ENCODE measurements at regions not wholly inside any gene's neighbourhood (a gene's known extent, or its start where the extent isn't known, plus 50 kb on each side); places are given as distances from the start of the nearest gene placed in this dataset.
A peak's percentile ranks its signal among the peaks of the same experiment; 100 is the strongest.

DNA sequence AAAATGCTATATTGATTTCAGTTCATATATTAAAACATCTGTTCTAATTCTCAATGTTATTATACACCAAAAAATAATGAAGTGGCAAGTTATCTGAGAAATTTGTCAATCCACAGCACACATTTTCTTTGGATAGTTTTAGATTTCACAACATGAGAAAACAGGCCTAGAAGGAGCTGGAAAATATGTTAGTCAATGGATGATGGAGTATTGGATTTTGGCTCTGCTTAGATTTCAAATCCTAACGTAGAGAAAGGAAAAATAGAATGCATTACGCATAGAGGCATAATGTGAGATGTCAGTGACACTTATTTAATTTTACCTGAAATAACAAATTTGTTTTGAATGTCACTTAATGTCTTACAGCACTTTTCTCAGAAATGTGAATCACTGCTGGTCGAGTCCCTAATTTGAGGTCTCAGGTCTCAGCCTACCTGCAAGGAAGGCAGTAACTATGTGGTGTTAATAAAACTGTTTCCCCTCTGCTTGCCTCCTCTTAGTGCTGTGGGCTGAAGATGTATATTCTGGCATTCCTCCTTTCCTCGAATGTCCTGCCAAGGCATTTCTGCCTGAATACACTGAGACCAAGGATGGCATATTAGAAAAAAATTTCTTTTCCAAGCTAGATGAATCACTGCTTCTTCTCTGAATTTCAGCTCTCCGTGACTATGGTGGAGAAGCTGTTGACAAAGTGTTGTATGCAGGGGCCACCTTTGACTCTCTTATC lies 232.4 kb downstream of the POSTN start:
- TF ChIP-seq, protein P1, sequence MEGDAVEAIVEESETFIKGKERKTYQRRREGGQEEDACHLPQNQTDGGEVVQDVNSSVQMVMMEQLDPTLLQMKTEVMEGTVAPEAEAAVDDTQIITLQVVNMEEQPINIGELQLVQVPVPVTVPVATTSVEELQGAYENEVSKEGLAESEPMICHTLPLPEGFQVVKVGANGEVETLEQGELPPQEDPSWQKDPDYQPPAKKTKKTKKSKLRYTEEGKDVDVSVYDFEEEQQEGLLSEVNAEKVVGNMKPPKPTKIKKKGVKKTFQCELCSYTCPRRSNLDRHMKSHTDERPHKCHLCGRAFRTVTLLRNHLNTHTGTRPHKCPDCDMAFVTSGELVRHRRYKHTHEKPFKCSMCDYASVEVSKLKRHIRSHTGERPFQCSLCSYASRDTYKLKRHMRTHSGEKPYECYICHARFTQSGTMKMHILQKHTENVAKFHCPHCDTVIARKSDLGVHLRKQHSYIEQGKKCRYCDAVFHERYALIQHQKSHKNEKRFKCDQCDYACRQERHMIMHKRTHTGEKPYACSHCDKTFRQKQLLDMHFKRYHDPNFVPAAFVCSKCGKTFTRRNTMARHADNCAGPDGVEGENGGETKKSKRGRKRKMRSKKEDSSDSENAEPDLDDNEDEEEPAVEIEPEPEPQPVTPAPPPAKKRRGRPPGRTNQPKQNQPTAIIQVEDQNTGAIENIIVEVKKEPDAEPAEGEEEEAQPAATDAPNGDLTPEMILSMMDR (conservative IDR thresholded peaks at IDR 0.05; ENCODE audit: control insufficient read depth, insufficient read depth, low read depth, low read length) = no peak
- DNase-seq (ENCODE audit: low read depth) = no peak
- H3K4me3 ChIP-seq (ENCODE audit: control insufficient read depth, low read depth, low read length) = no peak overlapping the region

DNA sequence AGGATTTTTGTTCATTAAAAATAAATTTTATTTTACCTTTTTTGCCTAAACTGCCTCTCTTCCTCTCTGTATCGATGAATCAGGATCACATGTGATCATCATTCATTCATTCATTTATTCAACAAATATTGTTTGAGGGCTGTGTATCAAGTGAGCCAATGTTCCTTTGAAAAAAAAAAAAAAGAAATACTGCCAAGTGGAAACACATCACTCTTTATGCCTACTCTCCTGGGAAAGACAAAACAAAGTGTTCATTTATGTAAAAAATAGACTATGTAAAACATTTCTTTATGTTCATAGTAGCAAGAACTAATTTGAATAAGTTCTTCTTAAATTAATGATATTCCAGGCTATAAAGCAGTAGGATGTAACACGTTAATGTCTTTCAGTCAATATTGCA lies 233.1 kb downstream of the POSTN start:
- TF ChIP-seq, protein P1 (conservative IDR thresholded peaks at IDR 0.05; ENCODE audit: control insufficient read depth, insufficient read depth, low read depth, low read length) = no peak
- no peak for DNase-seq (ENCODE audit: low read depth)
- H3K4me3 ChIP-seq (ENCODE audit: control insufficient read depth, low read depth, low read length) = no peak overlapping the region

DNA sequence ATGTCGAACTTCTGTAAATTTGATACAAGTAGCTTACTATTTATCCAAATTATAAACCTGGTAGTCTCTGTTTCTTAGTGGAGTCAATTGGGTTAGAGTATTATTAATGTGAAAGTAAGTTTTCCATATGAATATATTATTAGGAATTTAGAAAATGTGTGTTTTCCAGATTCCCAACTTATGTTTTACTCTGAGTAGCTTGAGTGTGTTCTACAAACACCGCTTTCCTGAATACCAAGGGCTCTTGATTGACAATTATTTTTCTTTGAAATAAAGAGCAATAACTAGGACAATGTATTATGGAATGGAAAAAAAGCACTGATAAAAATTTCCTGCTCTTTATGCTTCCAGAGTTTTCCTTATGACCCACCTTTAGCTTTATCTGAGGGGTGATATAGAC lies 233.6 kb downstream of the POSTN start:
- no peak overlapping the region for H3K4me3 ChIP-seq (ENCODE audit: control insufficient read depth, low read depth, low read length)
- no peak for DNase-seq (ENCODE audit: low read depth)
- TF ChIP-seq, protein P1 (conservative IDR thresholded peaks at IDR 0.05; ENCODE audit: control insufficient read depth, insufficient read depth, low read depth, low read length) = no peak

DNA sequence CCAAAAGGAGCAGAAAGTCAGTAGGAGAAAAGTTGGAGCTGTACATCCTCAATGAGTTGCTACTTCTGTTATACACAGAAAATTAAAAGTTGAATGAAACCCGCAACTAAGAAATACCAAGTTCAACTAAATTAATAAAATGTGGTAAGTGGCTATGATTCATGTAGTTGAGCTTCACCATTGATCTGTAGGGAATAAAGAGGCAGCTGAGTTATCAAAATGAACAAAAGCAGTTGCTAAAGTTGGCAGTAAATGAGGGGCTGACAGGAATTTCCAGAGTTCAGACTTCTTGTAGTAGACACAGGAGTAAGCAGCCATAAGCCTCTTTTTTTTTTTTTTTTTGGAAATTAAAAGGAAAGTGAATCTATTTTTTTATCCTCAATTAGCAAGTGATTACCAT lies 234.6 kb downstream of the POSTN start:
- peak; percentile 63 for DNase-seq (ENCODE audit: low read depth)
- no peak overlapping the region for H3K4me3 ChIP-seq (ENCODE audit: control insufficient read depth, low read depth, low read length)
- TF ChIP-seq, protein P1 (conservative IDR thresholded peaks at IDR 0.05; ENCODE audit: control insufficient read depth, insufficient read depth, low read depth, low read length) = no peak

DNA sequence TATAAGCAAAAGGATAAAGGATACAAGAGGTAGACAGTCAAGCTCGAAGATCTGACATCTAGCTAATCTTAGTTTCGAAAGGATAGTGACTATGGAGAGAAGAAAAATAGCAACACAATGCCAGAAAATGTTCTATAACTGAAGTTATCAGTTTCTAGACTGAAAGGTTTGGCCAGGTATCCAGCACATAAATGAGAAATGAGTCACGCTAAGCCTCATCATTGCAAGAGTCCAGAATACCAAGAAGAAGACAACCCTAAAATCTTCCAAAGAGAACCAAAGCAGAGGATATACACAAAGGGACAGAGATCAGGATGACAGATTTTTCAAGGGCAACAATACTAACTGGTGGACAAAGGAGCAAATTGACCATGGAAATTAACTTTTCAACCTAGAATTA lies 237.0 kb downstream of the POSTN start:
- no peak overlapping the region for H3K4me3 ChIP-seq (ENCODE audit: control insufficient read depth, low read depth, low read length)
- DNase-seq (ENCODE audit: low read depth) = no peak
- TF ChIP-seq, protein P1 (conservative IDR thresholded peaks at IDR 0.05; ENCODE audit: control insufficient read depth, insufficient read depth, low read depth, low read length) = no peak

DNA sequence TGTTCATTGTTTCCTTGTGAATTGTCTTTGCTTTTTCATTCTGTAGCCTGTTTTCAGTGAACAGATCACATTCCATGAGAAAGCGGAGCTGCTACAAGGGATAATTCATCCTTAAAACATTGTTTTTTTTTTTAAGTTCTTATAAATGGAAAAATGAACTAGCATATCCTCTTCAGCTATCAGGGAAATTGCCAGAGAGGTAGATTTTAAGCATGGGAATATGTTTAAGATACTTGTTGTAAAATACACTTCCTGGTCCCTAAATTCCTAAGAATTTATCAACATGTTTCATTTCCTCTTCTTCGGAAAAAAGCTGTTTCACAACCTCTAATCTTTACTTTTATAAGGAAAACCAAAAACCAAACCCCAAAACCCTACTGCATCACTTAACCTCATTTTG lies 238.0 kb downstream of the POSTN start:
- H3K4me3 ChIP-seq (ENCODE audit: control insufficient read depth, low read depth, low read length) = no peak overlapping the region
- TF ChIP-seq, protein P1 (conservative IDR thresholded peaks at IDR 0.05; ENCODE audit: control insufficient read depth, insufficient read depth, low read depth, low read length) = no peak
- no peak for DNase-seq (ENCODE audit: low read depth)

All from fibroblast of mammary gland (primary cell).